GM12878 (cell line): ENCODE measurements at regions not wholly inside any gene's neighbourhood (a gene's known extent, or its start where the extent isn't known, plus 50 kb on each side); places are given as distances from the start of the nearest gene placed in this dataset.

Source experiments
- ATAC-seq: fragments of 200-7000 bp; cut with Tn5 transposase; 3 replicates; pipeline ENCODE4 v1.9.1; 2020; ENCODE audit warnings: mild to moderate bottlenecking, moderate library complexity
- BruUV-seq: library from RNA; stranded (reverse); fragments of 400-500 nt; replicated peaks from 2 replicates; lab custom pipeline; 2021; lab: Mats Ljungman, UMichigan
- CTCF ChIA-PET: fragments of 300-600 bp; sonication (Branson Sonifier 250); formaldehyde crosslinking; extraction: SDS; loops from one replicate; lab custom pipeline; 2021; ENCODE audit warnings: inconsistent platforms; lab: Yijun Ruan, JAX
- POLR2A ChIA-PET: fragments of 350-600 bp; formaldehyde crosslinking; extraction: SDS; loops from one replicate; lab custom pipeline; 2021; ENCODE audit warnings: inconsistent platforms; lab: Charles Lee
- RAD21 ChIA-PET: fragments of 300-600 bp; sonication (Branson Sonifier 250); formaldehyde crosslinking; loops from one replicate; lab custom pipeline; 2023; ENCODE audit warnings: antibody characterized with exemption; ENCODE audit not compliant: unreplicated experiment; lab: Charles Lee
- SMC1A ChIA-PET: fragments of 300-600 bp; sonication (Branson Sonifier 250); formaldehyde crosslinking; loops from one replicate; lab custom pipeline; 2023; ENCODE audit not compliant: unreplicated experiment, uncharacterized antibody; lab: Charles Lee
- DNase-seq: peaks from one replicate; pipeline ENCODE4 v3.0.0-alpha.2; 2011; ENCODE audit warnings: low read depth, low spot score
- FAIRE-seq: peaks from 3 replicates; lab custom pipeline; 2011; peaks lifted over from hg19 to GRCh38; lab: Jason Lieb, UNC
- H2AFZ ChIP-seq: 2 replicates; pipeline ENCODE4 v1.6.0; 2011; ENCODE audit warnings: low read depth, low read length, control low read depth; ENCODE audit not compliant: control insufficient read depth
- H3K27ac ChIP-seq: 2 replicates; pipeline ENCODE4 v1.5.1; 2011; ENCODE audit warnings: control low read depth; ENCODE audit not compliant: control insufficient read depth, insufficient read depth
- H3K27me3 ChIP-seq, 2 experiments: replicated peaks in 1 of 2; 2 replicates each; pipeline versions ENCODE4 v1.6.0 to v1.6.1; 2011; ENCODE audit warnings: low read length in 1 of 2; ENCODE audit not compliant: control insufficient read depth in 2 of 2, insufficient read depth in 2 of 2
- H3K36me3 ChIP-seq, 2 experiments: 2 replicates each; pipeline ENCODE4 v1.5.1; 2011; ENCODE audit warnings: low read length in 1 of 2; ENCODE audit not compliant: control insufficient read depth in 2 of 2, insufficient read depth in 2 of 2
- H3K4me1 ChIP-seq: 2 replicates; pipeline ENCODE4 v1.6.1; 2011; ENCODE audit warnings: mild to moderate bottlenecking, low read length, moderate library complexity, mixed read lengths; ENCODE audit not compliant: control insufficient read depth, insufficient read depth
- H3K4me2 ChIP-seq: 2 replicates; pipeline ENCODE4 v1.6.0; 2011; ENCODE audit warnings: control low read depth; ENCODE audit not compliant: control insufficient read depth, insufficient read depth
- H3K4me3 ChIP-seq: fragments of 200-600 bp; sonication (generic); 2 replicates; pipeline ENCODE4 v1.5.1; 2016
- H3K79me2 ChIP-seq: 2 replicates; pipeline ENCODE4 v1.6.0; 2011; ENCODE audit warnings: low read length; ENCODE audit not compliant: control insufficient read depth, insufficient read depth
- H3K9ac ChIP-seq: 2 replicates; pipeline ENCODE4 v1.8.0; 2011; ENCODE audit warnings: low read length, control low read depth, mixed read lengths; ENCODE audit not compliant: control insufficient read depth, insufficient read depth
- H3K9me3 ChIP-seq: replicated peaks from 3 replicates; pipeline ENCODE4 v1.5.1; 2011; ENCODE audit warnings: mild to moderate bottlenecking, low read length; ENCODE audit not compliant: control insufficient read depth, insufficient read depth
- H4K20me1 ChIP-seq: 2 replicates; pipeline ENCODE4 v1.6.0; 2011; ENCODE audit not compliant: control insufficient read depth, insufficient read depth
- CBX3 ChIP-seq: fragments of 200-600 bp; sonication (generic); IDR thresholded peaks from 2 replicates; pipeline ENCODE4 v1.6.1; 2016; ENCODE audit warnings: low read depth, borderline replicate concordance
- EGR1 ChIP-seq, 2 experiments: IDR thresholded peaks; 1 replicate in 1 of 2; 2 replicates in 1 of 2; pipeline ENCODE4 v1.6.1; 2011 to 2012; ENCODE audit warnings: low read depth in 2 of 2, low read length in 2 of 2, borderline replicate concordance in 1 of 2, mild to moderate bottlenecking in 1 of 2, moderate library complexity in 1 of 2
- KDM1A ChIP-seq: fragments of 200-600 bp; sonication (generic); IDR thresholded peaks from 2 replicates; pipeline ENCODE4 v1.6.1; 2016; ENCODE audit warnings: borderline replicate concordance
- NFXL1 ChIP-seq: fragments of 450-650 bp; IDR thresholded peaks from 2 replicates; pipeline ENCODE4 v1.6.1; 2017; ENCODE audit warnings: antibody characterized with exemption, mild to moderate bottlenecking, borderline replicate concordance
- ZNF207 ChIP-seq: fragments of 450-650 bp; IDR thresholded peaks from 2 replicates; pipeline ENCODE4 v1.6.1; 2014; ENCODE audit warnings: antibody characterized with exemption, mild to moderate bottlenecking, borderline replicate concordance
- WGBS: methylation state at CpG from one replicate; pipeline ENCODE4 v1.1.6; 2016; ENCODE audit warnings: low lambda C conversion rate; ENCODE audit not compliant: insufficient replicate concordance, insufficient coverage; ENCODE audit errors: missing lambda C conversion rate; 5-methylcytosine and 5-hydroxymethylcytosine counted together
- in situ Hi-C: fragments of 300-500 bp; cut with MboI; formaldehyde crosslinking; loops from 9 replicates; pipeline ENCODE4 v1.14.3; 2018; ENCODE audit warnings: mixed read lengths
- intact Hi-C: fragments of 100-400 bp; cut with micrococcal nuclease; formaldehyde crosslinking; loops from one replicate; pipeline ENCODE4 v1.14.2; 2022; ENCODE audit not compliant: unreplicated experiment
- TF ChIP-seq, protein P1 (sequence below): fragments of 450-650 bp; IDR thresholded peaks from 2 replicates; pipeline ENCODE4 v1.6.1; 2017; ENCODE audit warnings: mild to moderate bottlenecking, low read depth, inconsistent platforms; ENCODE audit not compliant: poor library complexity, severe bottlenecking

DNA sequence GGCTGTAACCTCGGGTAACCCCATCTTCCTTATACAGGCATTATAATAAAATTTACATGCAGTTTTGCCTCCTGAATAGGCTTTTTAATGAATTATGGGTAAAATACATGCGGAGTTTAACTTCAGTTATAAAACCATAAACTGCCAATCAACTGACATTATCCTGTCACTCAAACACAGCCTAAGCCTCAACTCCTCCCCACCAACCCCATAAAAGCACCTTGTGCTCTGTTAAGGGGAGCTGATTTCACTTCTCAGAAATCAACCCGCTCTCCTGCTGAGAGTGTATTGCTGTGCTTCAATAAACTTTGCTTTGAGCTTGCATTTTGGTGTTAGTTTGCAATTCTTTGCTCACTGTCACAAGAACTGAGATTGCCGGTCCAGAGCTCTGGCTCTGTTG lies 1812.2 kb downstream of the BRINP3 start:
- in situ Hi-C loops: no loop called here
- Histone ChIP-seq H3K9ac (no peak overlapping the region), H3K4me3 (no peak overlapping the region), H3K27me3 (no peaks in the 10 kb centered on the region), H3K79me2 (no peaks in the 10 kb centered on the region), H3K36me3 (no peaks in the 10 kb centered on the region), H4K20me1 (no peaks in the 10 kb centered on the region), H2AFZ (no peak overlapping the region), H3K4me1 (no peaks in the 10 kb centered on the region), H3K4me2 (no peak overlapping the region), H3K27ac (no peak overlapping the region), H3K9me3 (no peaks in the 10 kb centered on the region)
- no TSS peak for BruUV-seq
- no peak for TF ChIP-seq ZNF207
- TF ChIP-seq, protein P1, sequence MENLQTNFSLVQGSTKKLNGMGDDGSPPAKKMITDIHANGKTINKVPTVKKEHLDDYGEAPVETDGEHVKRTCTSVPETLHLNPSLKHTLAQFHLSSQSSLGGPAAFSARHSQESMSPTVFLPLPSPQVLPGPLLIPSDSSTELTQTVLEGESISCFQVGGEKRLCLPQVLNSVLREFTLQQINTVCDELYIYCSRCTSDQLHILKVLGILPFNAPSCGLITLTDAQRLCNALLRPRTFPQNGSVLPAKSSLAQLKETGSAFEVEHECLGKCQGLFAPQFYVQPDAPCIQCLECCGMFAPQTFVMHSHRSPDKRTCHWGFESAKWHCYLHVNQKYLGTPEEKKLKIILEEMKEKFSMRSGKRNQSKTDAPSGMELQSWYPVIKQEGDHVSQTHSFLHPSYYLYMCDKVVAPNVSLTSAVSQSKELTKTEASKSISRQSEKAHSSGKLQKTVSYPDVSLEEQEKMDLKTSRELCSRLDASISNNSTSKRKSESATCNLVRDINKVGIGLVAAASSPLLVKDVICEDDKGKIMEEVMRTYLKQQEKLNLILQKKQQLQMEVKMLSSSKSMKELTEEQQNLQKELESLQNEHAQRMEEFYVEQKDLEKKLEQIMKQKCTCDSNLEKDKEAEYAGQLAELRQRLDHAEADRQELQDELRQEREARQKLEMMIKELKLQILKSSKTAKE: no peak
- no peak for TF ChIP-seq KDM1A
- no peak for TF ChIP-seq NFXL1
- TF ChIP-seq CBX3: no peak
- TF ChIP-seq EGR1 (IDR thresholded peaks at IDR 0.05; ENCODE audit: borderline replicate concordance in 1 of 2, low read depth in 2 of 2, low read length in 2 of 2): no peak
- ChIA-PET RAD21 (no interaction called here), POLR2A (no interaction called here), CTCF (no interaction called here), SMC1A (no interaction called here)
- intact Hi-C loops: no loop called here
- no peak for ATAC-seq
- 18% methylated on average over 4 of the region's 4 CpGs for WGBS
- no peak for FAIRE-seq
- DNase-seq: no peak
